ENCODE measurements at regions not wholly inside any gene's neighbourhood (a gene's known extent, or its start where the extent isn't known, plus 50 kb on each side); places are given as distances from the start of the nearest gene placed in this dataset.

DNA sequence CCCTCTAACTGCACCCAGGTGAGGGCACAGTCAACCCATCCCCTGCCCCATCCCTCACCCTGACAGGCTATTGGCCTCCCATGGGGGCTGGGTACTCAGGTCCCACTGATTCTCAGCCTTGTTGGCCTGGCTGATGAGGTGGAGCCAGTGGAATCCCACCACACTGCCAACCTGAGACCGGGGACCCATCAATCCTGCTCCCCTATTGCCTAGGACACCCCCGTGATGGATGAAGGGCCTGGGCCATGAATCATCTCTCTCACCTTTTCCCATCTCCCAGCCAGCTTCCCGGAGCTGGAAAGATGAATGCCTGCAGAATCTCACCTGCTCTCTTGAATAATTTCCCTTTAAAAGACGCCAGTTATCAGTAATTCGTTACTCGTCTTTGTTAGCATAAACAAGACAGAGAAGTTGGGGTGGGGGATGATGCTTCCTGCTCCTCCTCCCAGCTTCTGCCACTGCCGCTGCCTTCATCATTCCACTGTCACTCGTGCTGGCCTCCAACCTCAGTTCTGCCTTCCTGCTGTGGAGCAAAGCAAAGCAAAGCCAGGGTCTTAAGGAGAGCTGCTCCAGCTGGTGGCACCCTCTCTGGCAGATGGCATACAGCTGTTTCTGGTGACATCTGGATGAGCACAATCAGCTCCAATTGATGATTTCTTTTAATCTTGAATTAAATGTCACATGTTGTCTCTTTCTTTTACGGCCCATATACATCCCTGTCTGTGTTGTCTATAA lies 204.0 kb upstream of the NECTIN1 start:
- TF ChIP-seq, protein P1, sequence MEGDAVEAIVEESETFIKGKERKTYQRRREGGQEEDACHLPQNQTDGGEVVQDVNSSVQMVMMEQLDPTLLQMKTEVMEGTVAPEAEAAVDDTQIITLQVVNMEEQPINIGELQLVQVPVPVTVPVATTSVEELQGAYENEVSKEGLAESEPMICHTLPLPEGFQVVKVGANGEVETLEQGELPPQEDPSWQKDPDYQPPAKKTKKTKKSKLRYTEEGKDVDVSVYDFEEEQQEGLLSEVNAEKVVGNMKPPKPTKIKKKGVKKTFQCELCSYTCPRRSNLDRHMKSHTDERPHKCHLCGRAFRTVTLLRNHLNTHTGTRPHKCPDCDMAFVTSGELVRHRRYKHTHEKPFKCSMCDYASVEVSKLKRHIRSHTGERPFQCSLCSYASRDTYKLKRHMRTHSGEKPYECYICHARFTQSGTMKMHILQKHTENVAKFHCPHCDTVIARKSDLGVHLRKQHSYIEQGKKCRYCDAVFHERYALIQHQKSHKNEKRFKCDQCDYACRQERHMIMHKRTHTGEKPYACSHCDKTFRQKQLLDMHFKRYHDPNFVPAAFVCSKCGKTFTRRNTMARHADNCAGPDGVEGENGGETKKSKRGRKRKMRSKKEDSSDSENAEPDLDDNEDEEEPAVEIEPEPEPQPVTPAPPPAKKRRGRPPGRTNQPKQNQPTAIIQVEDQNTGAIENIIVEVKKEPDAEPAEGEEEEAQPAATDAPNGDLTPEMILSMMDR (IDR thresholded peaks at IDR 0.05; ENCODE audit: poor library complexity): no peak
- TF ChIP-seq EZH2 (IDR thresholded peaks at IDR 0.05; ENCODE audit: borderline replicate concordance): no peak

Measured in hepatocyte (in vitro differentiated cells).